Astrocyte of the hippocampus (primary cell): ENCODE measurements at regions not wholly inside any gene's neighbourhood (a gene's known extent, or its start where the extent isn't known, plus 50 kb on each side); places are given as distances from the start of the nearest gene placed in this dataset.
A peak's percentile ranks its signal among the peaks of the same experiment; 100 is the strongest.
"Not testable (repeated sequence)": the region's sequence is repeated elsewhere in the genome, so short reads cannot be mapped to it uniquely, and the experiment has no call there.

Source experiments
- DNase-seq: peaks from one replicate; pipeline ENCODE4 v3.0.0; 2011; ENCODE audit warnings: low read depth, low spot score

GRCh38 chr17:15802917-15803316 is 70.8 kb downstream of the TBC1D26 start:
- not testable (repeated sequence) for DNase-seq

DNA sequence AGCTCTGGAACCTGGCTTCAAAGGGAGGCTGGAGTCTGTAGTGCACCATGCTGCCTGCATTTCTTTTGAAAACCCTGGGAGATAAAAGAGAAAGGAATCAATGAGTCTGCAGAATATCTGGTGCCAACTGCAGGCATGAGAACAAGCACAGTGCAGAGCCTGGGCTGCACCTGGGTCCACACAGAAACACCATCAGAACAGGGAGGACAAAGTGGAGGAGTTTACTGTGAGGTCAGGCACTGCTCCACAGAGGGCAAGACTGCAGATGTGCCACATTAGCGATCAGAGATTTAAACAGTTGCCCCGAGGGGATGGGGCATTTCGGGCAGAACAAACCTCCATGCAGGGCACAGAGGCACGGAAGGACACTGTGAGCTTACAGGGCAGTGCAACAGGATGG is 74.7 kb downstream of the TBC1D26 start:
- not testable (repeated sequence) for DNase-seq

- not testable (repeated sequence) for DNase-seq
Observed at GRCh38 chr17:15813388-15813787, 81.3 kb downstream of the TBC1D26 start.

GRCh38 chr17:15814003-15814402 is 81.9 kb downstream of the TBC1D26 start:
- DNase-seq = not testable (repeated sequence)

- not testable (repeated sequence) for DNase-seq
Observed at GRCh38 chr17:15817861-15818260, 85.8 kb downstream of the TBC1D26 start.

DNA sequence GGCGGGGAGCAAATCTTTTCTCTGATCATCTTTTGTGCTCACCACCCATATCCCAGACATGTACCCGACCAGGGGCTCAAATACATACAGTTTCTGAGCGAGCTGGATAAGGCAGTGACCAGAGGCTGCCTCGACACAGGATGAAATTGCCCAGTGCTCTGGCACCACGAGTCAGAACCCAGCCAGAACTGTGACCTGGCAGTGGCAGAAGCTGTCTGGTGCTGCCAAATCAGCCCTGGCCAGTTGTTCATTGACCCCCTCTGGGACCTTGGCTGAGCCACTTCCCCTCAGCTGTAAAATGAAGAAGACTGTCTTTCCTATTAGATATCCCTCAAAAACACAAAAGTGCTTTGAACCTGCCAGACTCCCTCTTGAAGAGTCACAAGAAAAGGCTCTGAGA is 90.2 kb downstream of the TBC1D26 start:
- DNase-seq = not testable (repeated sequence)

DNA sequence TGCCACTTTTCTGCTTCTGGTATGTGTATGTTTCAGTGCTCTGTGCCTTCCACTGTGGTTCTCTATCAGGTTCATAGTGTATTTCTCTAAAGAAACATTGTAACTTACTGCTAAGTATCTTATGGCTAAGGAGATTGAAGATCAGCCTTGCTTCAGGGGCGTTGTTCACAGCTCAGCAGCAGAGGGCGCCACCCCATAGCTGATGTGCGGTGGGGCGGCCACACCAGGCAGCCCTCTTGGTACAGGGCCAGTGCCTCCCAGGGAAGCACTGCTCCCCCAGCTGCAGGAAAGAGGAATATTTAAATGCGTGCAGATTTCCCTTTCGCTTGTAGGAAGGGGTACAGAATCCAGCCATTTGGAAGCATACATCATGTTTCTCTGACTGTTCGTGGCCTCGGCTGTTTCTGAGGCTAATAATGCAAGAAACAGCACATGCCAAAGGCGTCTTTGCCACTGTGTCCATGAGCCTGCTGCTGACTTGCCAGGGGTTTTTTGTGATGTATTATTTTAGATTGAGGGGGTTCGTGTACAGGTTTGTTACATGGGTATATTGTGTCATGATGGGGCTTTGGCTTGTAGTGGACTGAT is 96.7 kb downstream of the TBC1D26 start:
- DNase-seq = peak; percentile 84

- DNase-seq = not testable (repeated sequence)
Observed at GRCh38 chr17:15830221-15830620, 98.1 kb downstream of the TBC1D26 start.

DNA sequence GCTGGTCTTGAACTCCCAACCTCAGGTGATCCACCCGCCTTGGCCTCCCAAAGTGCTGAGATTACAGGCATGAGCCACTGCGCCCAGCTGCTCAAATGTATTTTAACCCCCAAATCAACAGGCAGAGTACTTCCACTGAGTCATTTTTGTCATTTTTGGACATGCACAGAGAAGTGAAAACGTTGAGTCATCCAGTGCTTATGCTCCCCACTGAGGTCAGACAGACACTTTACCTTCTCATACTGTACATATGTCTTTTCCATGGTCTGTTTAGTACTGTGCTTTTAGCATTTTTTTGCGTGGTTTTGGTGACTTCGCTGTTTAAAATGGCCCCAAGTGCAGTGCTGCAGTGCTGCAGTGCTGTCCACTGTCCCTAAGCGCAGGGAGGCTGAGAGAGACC is 99.1 kb downstream of the TBC1D26 start:
- peak; percentile 28 for DNase-seq

GRCh38 chr17:15832921-15833480 is 100.9 kb downstream of the TBC1D26 start:
- peak; percentile 5 for DNase-seq

- not testable (repeated sequence) for DNase-seq
Observed at GRCh38 chr17:15833890-15834289, 101.8 kb downstream of the TBC1D26 start.

GRCh38 chr17:15835481-15835880 is 103.4 kb downstream of the TBC1D26 start:
- not testable (repeated sequence) for DNase-seq

DNA sequence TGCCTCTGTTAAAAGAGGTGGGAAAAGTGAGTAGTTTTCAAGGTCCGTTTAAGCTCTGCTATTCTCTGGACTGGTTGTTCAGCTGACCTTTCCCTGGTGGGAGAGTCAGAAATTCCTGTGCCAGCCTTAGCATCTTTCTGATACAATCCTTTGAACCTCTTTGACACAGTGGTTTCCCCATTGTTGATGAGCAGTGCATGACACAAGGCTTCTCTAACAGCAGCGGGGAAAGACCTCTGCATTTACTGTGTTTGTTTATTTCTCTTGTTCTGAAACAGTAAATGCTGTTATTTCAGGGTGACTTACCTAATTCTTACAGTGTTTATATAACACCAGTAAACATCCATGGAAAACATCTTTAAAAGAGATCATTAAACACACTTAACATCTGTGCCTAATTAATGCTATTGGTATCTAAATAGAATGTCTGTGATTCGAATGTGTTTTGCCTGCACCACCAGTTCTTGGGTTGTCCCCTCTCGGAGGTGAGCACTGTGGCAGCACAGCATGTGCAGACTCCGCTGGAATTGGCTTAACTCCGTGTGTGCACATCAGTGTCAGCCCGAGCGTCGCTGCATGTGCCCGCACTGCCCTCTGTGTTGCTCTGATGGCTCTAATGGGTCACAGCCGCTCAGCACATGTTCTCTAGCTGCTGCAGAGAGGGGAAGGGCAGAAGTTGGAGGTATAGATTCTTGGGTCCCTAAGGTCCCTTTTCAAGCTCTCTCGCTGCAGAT is 104.3 kb downstream of the TBC1D26 start:
- not testable (repeated sequence) for DNase-seq

- DNase-seq = not testable (repeated sequence)
Observed at GRCh38 chr17:15836991-15837390, 104.9 kb downstream of the TBC1D26 start.

- peak; percentile 21 for DNase-seq
Observed at GRCh38 chr17:15847447-15848229, 97.3 kb upstream of the ADORA2B start.

- peak; percentile 60 for DNase-seq
Observed at GRCh38 chr17:15849054-15849453, 95.9 kb upstream of the ADORA2B start.

GRCh38 chr17:15850071-15850470 is 94.9 kb upstream of the ADORA2B start:
- DNase-seq = not testable (repeated sequence)

DNA sequence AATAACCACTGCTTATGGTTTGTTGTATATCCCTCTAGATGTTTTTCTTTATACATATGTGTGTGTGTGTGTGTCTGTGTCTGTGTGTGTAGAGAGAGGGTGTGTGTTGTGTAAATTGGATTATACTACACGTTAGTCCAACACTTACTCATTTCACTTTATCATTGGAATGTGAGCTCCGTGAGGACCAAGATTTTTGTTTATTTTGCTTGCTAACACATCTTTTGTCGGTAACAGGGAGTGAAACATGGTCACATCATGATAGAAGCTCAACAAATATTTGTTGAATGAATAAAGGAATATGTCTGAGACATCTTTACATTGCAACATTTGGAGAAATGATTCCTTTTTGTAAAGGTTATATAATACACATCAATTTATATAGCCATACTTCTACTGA is 94.2 kb upstream of the ADORA2B start:
- not testable (repeated sequence) for DNase-seq

DNA sequence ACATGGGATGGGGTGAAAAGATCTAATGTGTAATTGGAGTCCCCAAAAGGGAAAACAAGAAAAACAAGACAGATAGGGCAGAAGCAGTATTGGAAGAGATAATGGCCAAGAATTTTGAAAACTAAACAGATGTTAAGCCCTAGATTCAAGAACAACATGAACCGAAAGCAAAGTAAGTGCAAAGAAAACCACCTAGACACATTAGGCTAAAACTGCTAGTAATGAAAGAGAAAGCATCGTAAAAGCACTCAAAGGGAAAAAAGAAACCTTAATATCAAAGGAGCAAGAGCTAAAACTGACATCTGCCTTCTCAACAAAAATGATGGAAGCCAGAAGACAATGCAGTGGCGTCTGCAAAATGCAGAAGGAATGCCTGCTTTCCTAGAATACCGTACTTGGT is 92.1 kb upstream of the ADORA2B start:
- not testable (repeated sequence) for DNase-seq

DNA sequence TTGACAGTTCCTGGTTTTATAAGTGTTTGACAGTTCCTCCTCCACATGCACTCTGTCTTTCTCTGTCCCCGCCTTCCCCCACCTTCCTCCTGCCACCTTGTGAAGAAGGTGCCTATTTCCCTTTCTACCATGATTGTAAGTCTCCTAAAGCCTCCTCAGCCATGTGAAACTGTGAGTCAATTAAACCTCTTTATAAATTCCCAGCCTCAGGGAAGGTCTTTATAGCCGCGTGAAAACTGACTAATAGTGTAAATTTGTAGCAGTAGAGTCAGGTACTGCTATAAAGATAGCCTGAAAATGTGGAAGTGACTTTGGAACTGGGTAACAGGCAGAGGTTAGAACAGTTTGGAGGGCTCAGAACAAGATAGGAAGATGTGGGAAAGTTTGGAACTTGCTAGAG is 88.7 kb upstream of the ADORA2B start:
- DNase-seq = not testable (repeated sequence)

DNA sequence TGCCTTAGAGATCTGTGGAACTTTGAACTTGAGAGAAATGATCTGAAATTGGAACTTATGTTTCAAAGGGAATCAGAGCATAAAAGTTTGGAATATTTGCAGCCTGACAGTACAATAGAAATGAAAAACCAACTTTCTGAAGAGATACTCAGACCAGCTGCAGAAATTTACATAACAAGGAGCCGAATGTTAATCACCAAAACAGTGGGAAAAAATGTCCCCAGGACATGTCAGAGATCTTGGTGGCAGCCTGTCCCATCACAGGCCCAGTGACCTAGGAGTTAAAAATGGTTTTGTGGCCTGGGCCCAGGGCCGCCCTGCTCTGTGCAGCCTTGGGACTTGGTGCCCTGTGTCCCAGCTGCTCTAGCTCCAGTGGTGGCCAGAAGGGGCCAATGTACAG is 88.2 kb upstream of the ADORA2B start:
- DNase-seq = not testable (repeated sequence)

DNA sequence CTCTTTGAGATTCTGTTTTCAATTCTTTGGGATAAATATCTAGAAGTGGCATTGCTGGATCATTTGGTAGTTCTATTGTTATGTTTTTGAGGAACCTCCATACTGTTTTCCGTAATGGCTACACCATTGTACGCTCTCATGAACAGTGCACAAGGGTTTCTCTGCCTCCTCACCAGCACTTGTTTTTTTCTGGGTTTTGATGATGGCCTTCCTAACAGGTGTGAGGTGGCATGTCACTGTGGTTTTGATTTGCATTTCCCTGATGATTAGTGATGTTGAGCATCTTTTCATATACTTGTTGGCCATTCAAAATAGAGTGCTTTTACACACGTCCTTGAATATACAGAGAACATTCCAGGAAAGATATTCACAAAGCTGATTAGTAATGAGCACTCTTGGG is 86.8 kb upstream of the ADORA2B start:
- not testable (repeated sequence) for DNase-seq
